BLaER1 treated with 17β-estradiol and CSF1 and Interleukin-3, amounts not matched to agents 10 nM and 100 nM (cell line): ENCODE measurements at regions not wholly inside any gene's neighbourhood (a gene's known extent, or its start where the extent isn't known, plus 50 kb on each side); places are given as distances from the start of the nearest gene placed in this dataset.

Experiments used
- H3K27ac ChIP-seq, 11 experiments: shearing (Covaris generic); formaldehyde crosslinking; 2 replicates each; pipeline ENCODE4 v1.8.1; 2022
- H3K27me3 ChIP-seq, 11 experiments: shearing (Covaris generic); formaldehyde crosslinking; 2 replicates each; pipeline ENCODE4 v1.8.1; 2022
- H3K36me3 ChIP-seq, 11 experiments: shearing (Covaris generic); formaldehyde crosslinking; 2 replicates each; pipeline ENCODE4 v1.8.1; 2022
- H3K4me1 ChIP-seq, 10 experiments: shearing (Covaris generic); formaldehyde crosslinking; 2 replicates each; pipeline ENCODE4 v1.8.1; 2022
- H3K4me2 ChIP-seq, 11 experiments: shearing (Covaris generic); formaldehyde crosslinking; 2 replicates each; pipeline ENCODE4 v1.8.1; 2022
- H3K4me3 ChIP-seq, 10 experiments: shearing (Covaris generic); formaldehyde crosslinking; 2 replicates each; pipeline ENCODE4 v1.8.1; 2022
- H3K9ac ChIP-seq, 11 experiments: shearing (Covaris generic); formaldehyde crosslinking; 2 replicates each; pipeline ENCODE4 v1.8.1; 2022
- H3K9me3 ChIP-seq, 11 experiments: shearing (Covaris generic); formaldehyde crosslinking; replicated peaks in 1 of 11; 2 replicates each; pipeline ENCODE4 v1.8.1; 2022
- H4K20me1 ChIP-seq, 11 experiments: shearing (Covaris generic); formaldehyde crosslinking; 2 replicates each; pipeline ENCODE4 v1.8.1; 2022
- Cebpa-rat ChIP-seq, 11 experiments: shearing (Covaris generic); IDR thresholded peaks; 2 replicates each; pipeline ENCODE4 v1.8.1; 2022

GRCh38 chr11:92794783-92795182, 174.7 kb upstream of the MTNR1B start:
- Histone ChIP-seq H3K9ac (no peak overlapping the region), H3K36me3 (no peaks in the 10 kb centered on the region), H3K9me3 (no peaks in the 10 kb centered on the region), H3K4me2 (no peak overlapping the region), H4K20me1 (no peaks in the 10 kb centered on the region), H3K27me3 (no peaks in the 10 kb centered on the region), H3K4me1 (no peaks in the 10 kb centered on the region), H3K27ac (no peak overlapping the region), H3K4me3 (no peak overlapping the region)
- no peak for TF ChIP-seq Cebpa-rat (IDR thresholded peaks at IDR 0.05)

- TF ChIP-seq Cebpa-rat (IDR thresholded peaks at IDR 0.05), result no peak
- Histone ChIP-seq H3K9ac (no peak overlapping the region), H3K27ac (no peak overlapping the region), H3K36me3 (no peaks in the 10 kb centered on the region), H3K4me3 (no peak overlapping the region), H3K4me1 (no peaks in the 10 kb centered on the region), H3K4me2 (no peak overlapping the region), H3K27me3 (no peaks in the 10 kb centered on the region), H4K20me1 (no peaks in the 10 kb centered on the region), H3K9me3 (no peaks in the 10 kb centered on the region)
Measured at GRCh38 chr11:92796744-92797143, 172.7 kb upstream of the MTNR1B start.

GRCh38 chr11:92797874-92798273, 171.6 kb upstream of the MTNR1B start:
- H3K36me3 ChIP-seq, result no peaks in the 10 kb centered on the region
- TF ChIP-seq Cebpa-rat (IDR thresholded peaks at IDR 0.05), result no peak

GRCh38 chr11:92801685-92802084, 167.8 kb upstream of the MTNR1B start:
- H3K4me3 ChIP-seq, result no peak overlapping the region
- no peaks in the 10 kb centered on the region for H3K4me1 ChIP-seq
- no peaks in the 10 kb centered on the region for H3K27me3 ChIP-seq
- H3K27ac ChIP-seq, result no peak overlapping the region
- H3K9me3 ChIP-seq, result no peaks in the 10 kb centered on the region
- H3K4me2 ChIP-seq, result no peak overlapping the region
- H3K9ac ChIP-seq, result no peak overlapping the region
- no peaks in the 10 kb centered on the region for H4K20me1 ChIP-seq
- TF ChIP-seq Cebpa-rat (IDR thresholded peaks at IDR 0.05), result no peak
- H3K36me3 ChIP-seq, result no peaks in the 10 kb centered on the region

More at GRCh38 chr11:92797874-92798273, 171.6 kb upstream of the MTNR1B start:
- no peaks in the 10 kb centered on the region for H3K4me1 ChIP-seq
- H3K4me2 ChIP-seq, result no peak overlapping the region
- H3K9me3 ChIP-seq, result no peaks in the 10 kb centered on the region
- H3K27ac ChIP-seq, result no peak overlapping the region
- H4K20me1 ChIP-seq, result no peaks in the 10 kb centered on the region
- no peak overlapping the region for H3K9ac ChIP-seq
- no peak overlapping the region for H3K4me3 ChIP-seq
- no peaks in the 10 kb centered on the region for H3K27me3 ChIP-seq

GRCh38 chr11:92802644-92803043, 166.8 kb upstream of the MTNR1B start:
- TF ChIP-seq Cebpa-rat (IDR thresholded peaks at IDR 0.05), result no peak
- H3K36me3 ChIP-seq, result no peaks in the 10 kb centered on the region
- no peaks in the 10 kb centered on the region for H3K4me1 ChIP-seq
- no peak overlapping the region for H3K4me3 ChIP-seq
- H3K4me2 ChIP-seq, result no peak overlapping the region
- H3K9ac ChIP-seq, result no peak overlapping the region
- H3K9me3 ChIP-seq, result no peaks in the 10 kb centered on the region
- H3K27ac ChIP-seq, result no peak overlapping the region
- no peaks in the 10 kb centered on the region for H4K20me1 ChIP-seq
- H3K27me3 ChIP-seq, result no peaks in the 10 kb centered on the region

- no peak for TF ChIP-seq Cebpa-rat (IDR thresholded peaks at IDR 0.05)
- Histone ChIP-seq H3K4me3 (no peak overlapping the region), H4K20me1 (no peaks in the 10 kb centered on the region)
Measured at GRCh38 chr11:92803391-92803790, 166.1 kb upstream of the MTNR1B start.

GRCh38 chr11:92804388-92804966, 165.0 kb upstream of the MTNR1B start:
- H3K9me3 ChIP-seq, result no peaks in the 10 kb centered on the region
- H3K4me1 ChIP-seq, result no peaks in the 10 kb centered on the region
- no peak overlapping the region for H3K27ac ChIP-seq
- H3K27me3 ChIP-seq, result no peaks in the 10 kb centered on the region
- no peak for TF ChIP-seq Cebpa-rat (IDR thresholded peaks at IDR 0.05)
- no peaks in the 10 kb centered on the region for H3K36me3 ChIP-seq
- no peak overlapping the region for H3K4me2 ChIP-seq
- H3K9ac ChIP-seq, result no peak overlapping the region
- no peaks in the 10 kb centered on the region for H4K20me1 ChIP-seq
- no peak overlapping the region for H3K4me3 ChIP-seq

More at GRCh38 chr11:92803391-92803790, 166.1 kb upstream of the MTNR1B start:
- Histone ChIP-seq H3K27me3 (no peaks in the 10 kb centered on the region), H3K9me3 (no peaks in the 10 kb centered on the region), H3K27ac (no peak overlapping the region), H3K9ac (no peak overlapping the region), H3K36me3 (no peaks in the 10 kb centered on the region), H3K4me1 (no peaks in the 10 kb centered on the region), H3K4me2 (no peak overlapping the region)

GRCh38 chr11:92808022-92808421, 161.4 kb upstream of the MTNR1B start:
- peaks cover 0 to 5% (median 3%) of the 10 kb centered on the region in 10 experiments; a peak in 9 of 20 replicates for H3K4me1 ChIP-seq
- H3K36me3 ChIP-seq, result no peaks in the 10 kb centered on the region
- no peaks in the 10 kb centered on the region for H3K9me3 ChIP-seq
- H3K27ac ChIP-seq, result no peak overlapping the region
- H4K20me1 ChIP-seq, result no peaks in the 10 kb centered on the region
- no peak overlapping the region for H3K4me2 ChIP-seq
- no peak for TF ChIP-seq Cebpa-rat (IDR thresholded peaks at IDR 0.05)
- no peak overlapping the region for H3K4me3 ChIP-seq
- no peaks in the 10 kb centered on the region for H3K27me3 ChIP-seq
- no peak overlapping the region for H3K9ac ChIP-seq

GRCh38 chr11:92810423-92811064, 158.9 kb upstream of the MTNR1B start:
- Histone ChIP-seq H3K4me2 (no peak overlapping the region), H3K36me3 (no peaks in the 10 kb centered on the region), H3K27ac (no peak overlapping the region), H4K20me1 (no peaks in the 10 kb centered on the region), H3K9ac (no peak overlapping the region), H3K4me1 (peaks cover 0 to 8% (median 6%) of the 10 kb centered on the region in 10 experiments; a peak in 9 of 20 replicates), H3K27me3 (no peaks in the 10 kb centered on the region), H3K4me3 (no peak overlapping the region), H3K9me3 (no peaks in the 10 kb centered on the region)
- no peak for TF ChIP-seq Cebpa-rat (IDR thresholded peaks at IDR 0.05)

GRCh38 chr11:92811341-92811740, 158.1 kb upstream of the MTNR1B start:
- no peak overlapping the region for H3K4me2 ChIP-seq
- H3K27ac ChIP-seq, result no peak overlapping the region
- H3K9me3 ChIP-seq, result no peaks in the 10 kb centered on the region
- H3K27me3 ChIP-seq, result no peaks in the 10 kb centered on the region
- TF ChIP-seq Cebpa-rat (IDR thresholded peaks at IDR 0.05), result no peak
- H4K20me1 ChIP-seq, result no peaks in the 10 kb centered on the region
- H3K36me3 ChIP-seq, result no peaks in the 10 kb centered on the region
- H3K9ac ChIP-seq, result no peak overlapping the region
- peaks cover 0 to 8% (median 6%) of the 10 kb centered on the region in 10 experiments; a peak in 9 of 20 replicates for H3K4me1 ChIP-seq
- H3K4me3 ChIP-seq, result no peak overlapping the region
